ENCODE measurements at regions not wholly inside any gene's neighbourhood (a gene's known extent, or its start where the extent isn't known, plus 50 kb on each side); places are given as distances from the start of the nearest gene placed in this dataset.

- TF ChIP-seq EZH2phosphoT487 (IDR thresholded peaks at IDR 0.05; ENCODE audit: borderline replicate concordance), result no peak
- no peak for TF ChIP-seq CTCF (conservative IDR thresholded peaks at IDR 0.05; ENCODE audit: low read length)
These were observed 1231.1 kb upstream of the NXPH2 start for GRCh38 chr2:140011287-140011686.
